ELF-1 (cell line): ENCODE measurements at regions not wholly inside any gene's neighbourhood (a gene's known extent, or its start where the extent isn't known, plus 50 kb on each side); places are given as distances from the start of the nearest gene placed in this dataset.

Experiments used
- DNase-seq: peaks from one replicate; pipeline ENCODE4 v3.0.0-alpha.2; 2016; ENCODE audit warnings: low read depth, low spot score

- no peak for DNase-seq
These were observed 533.9 kb upstream of the NXPH2 start for GRCh38 chr2:139314059-139314458.

GRCh38 chr2:139296672-139297209 is 516.6 kb upstream of the NXPH2 start:
- no peak for DNase-seq

- no peak for DNase-seq
These were observed 513.9 kb upstream of the NXPH2 start for GRCh38 chr2:139293992-139294548.

GRCh38 chr2:139281124-139281523 is 500.9 kb upstream of the NXPH2 start:
- no peak for DNase-seq

- no peak for DNase-seq
These were observed 491.7 kb upstream of the NXPH2 start for GRCh38 chr2:139271879-139272278.

- no peak for DNase-seq
These were observed 491.0 kb upstream of the NXPH2 start for GRCh38 chr2:139271149-139271548.

- DNase-seq, result no peak
These were observed 479.9 kb upstream of the NXPH2 start for GRCh38 chr2:139260052-139260430.

- DNase-seq, result no peak
These were observed 479.3 kb upstream of the NXPH2 start for GRCh38 chr2:139259422-139260051.

- DNase-seq, result no peak
These were observed 461.1 kb upstream of the NXPH2 start for GRCh38 chr2:139241286-139241685.

GRCh38 chr2:139237023-139237422 is 456.8 kb upstream of the NXPH2 start:
- DNase-seq, result no peak

- no peak for DNase-seq
These were observed 450.7 kb upstream of the NXPH2 start for GRCh38 chr2:139230881-139231280.

GRCh38 chr2:139228276-139228675 is 448.1 kb upstream of the NXPH2 start:
- no peak for DNase-seq

GRCh38 chr2:139225961-139226360 is 445.8 kb upstream of the NXPH2 start:
- DNase-seq, result no peak

- DNase-seq, result no peak
These were observed 438.0 kb upstream of the NXPH2 start for GRCh38 chr2:139218181-139218580.

GRCh38 chr2:139217641-139218040 is 437.5 kb upstream of the NXPH2 start:
- no peak for DNase-seq

- DNase-seq, result no peak
These were observed 436.2 kb upstream of the NXPH2 start for GRCh38 chr2:139216435-139216834.

- DNase-seq, result no peak
These were observed 434.6 kb upstream of the NXPH2 start for GRCh38 chr2:139214801-139215200.

- DNase-seq, result no peak
These were observed 429.4 kb upstream of the NXPH2 start for GRCh38 chr2:139209586-139209985.

- DNase-seq, result no peak
These were observed 421.3 kb upstream of the NXPH2 start for GRCh38 chr2:139201516-139201915.

GRCh38 chr2:139196754-139197153 is 416.6 kb upstream of the NXPH2 start:
- DNase-seq, result no peak

- no peak for DNase-seq
These were observed 414.4 kb upstream of the NXPH2 start for GRCh38 chr2:139194546-139194945.

GRCh38 chr2:139177041-139177440 is 396.9 kb upstream of the NXPH2 start:
- DNase-seq, result peak; percentile 43

- DNase-seq, result no peak
These were observed 395.3 kb upstream of the NXPH2 start for GRCh38 chr2:139175510-139175909.

GRCh38 chr2:139170406-139170805 is 390.2 kb upstream of the NXPH2 start:
- no peak for DNase-seq
